ENCODE measurements at regions not wholly inside any gene's neighbourhood (a gene's known extent, or its start where the extent isn't known, plus 50 kb on each side); places are given as distances from the start of the nearest gene placed in this dataset.

DNA sequence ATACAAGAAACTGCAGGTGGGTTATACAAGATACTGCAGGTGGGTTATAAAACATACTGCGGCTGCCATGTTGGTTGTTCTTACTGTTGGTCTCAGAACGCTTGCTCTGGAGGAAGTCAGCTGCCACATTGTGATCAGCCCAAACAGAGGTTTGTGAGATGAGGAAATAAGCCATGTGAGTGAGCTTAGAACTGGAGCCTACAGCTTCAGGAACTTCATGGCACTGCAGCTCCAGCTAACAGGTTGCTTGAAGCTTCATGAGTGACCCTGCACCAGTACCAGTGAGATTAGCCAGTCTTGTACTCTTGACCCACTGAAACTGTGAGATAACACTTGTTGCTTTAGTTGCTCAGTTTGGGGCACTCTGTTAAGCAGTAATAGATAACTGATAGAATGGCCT is 74.5 kb upstream of the PRKCQ start:
- TF ChIP-seq, protein P1, sequence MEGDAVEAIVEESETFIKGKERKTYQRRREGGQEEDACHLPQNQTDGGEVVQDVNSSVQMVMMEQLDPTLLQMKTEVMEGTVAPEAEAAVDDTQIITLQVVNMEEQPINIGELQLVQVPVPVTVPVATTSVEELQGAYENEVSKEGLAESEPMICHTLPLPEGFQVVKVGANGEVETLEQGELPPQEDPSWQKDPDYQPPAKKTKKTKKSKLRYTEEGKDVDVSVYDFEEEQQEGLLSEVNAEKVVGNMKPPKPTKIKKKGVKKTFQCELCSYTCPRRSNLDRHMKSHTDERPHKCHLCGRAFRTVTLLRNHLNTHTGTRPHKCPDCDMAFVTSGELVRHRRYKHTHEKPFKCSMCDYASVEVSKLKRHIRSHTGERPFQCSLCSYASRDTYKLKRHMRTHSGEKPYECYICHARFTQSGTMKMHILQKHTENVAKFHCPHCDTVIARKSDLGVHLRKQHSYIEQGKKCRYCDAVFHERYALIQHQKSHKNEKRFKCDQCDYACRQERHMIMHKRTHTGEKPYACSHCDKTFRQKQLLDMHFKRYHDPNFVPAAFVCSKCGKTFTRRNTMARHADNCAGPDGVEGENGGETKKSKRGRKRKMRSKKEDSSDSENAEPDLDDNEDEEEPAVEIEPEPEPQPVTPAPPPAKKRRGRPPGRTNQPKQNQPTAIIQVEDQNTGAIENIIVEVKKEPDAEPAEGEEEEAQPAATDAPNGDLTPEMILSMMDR (IDR thresholded peaks at IDR 0.05), result no peak
- TF ChIP-seq POLR2A (IDR thresholded peaks at IDR 0.05), result no peak
- TF ChIP-seq POLR2AphosphoS5 (IDR thresholded peaks at IDR 0.05; ENCODE audit: insufficient read depth in 1 of 2, low read depth in 1 of 2), result no peak

Data from vagina (tissue), 2 donors.